Skeletal muscle satellite cell (primary cell): ENCODE measurements at regions not wholly inside any gene's neighbourhood (a gene's known extent, or its start where the extent isn't known, plus 50 kb on each side); places are given as distances from the start of the nearest gene placed in this dataset.
"Not testable (repeated sequence)": the region's sequence is repeated elsewhere in the genome, so short reads cannot be mapped to it uniquely, and the experiment has no call there.

Experiments
- H3K27me3 ChIP-seq: 2 replicates; pipeline ENCODE4 v1.7.0; 2013; ENCODE audit warnings: low read length; ENCODE audit not compliant: control insufficient read depth, insufficient read depth
- H3K36me3 ChIP-seq: 2 replicates; pipeline ENCODE4 v1.7.0; 2013; ENCODE audit warnings: mild to moderate bottlenecking, control low read depth, low read length; ENCODE audit not compliant: insufficient read depth
- H3K4me1 ChIP-seq: 2 replicates; pipeline ENCODE4 v1.7.0; 2013; ENCODE audit warnings: low read length; ENCODE audit not compliant: control insufficient read depth, insufficient read depth
- H3K4me2 ChIP-seq: 2 replicates; pipeline ENCODE4 v1.7.0; 2013; ENCODE audit warnings: mild to moderate bottlenecking, low read length
- H3K4me3 ChIP-seq: 2 replicates; pipeline ENCODE4 v1.7.0; 2013; ENCODE audit warnings: low read length
- H3K9ac ChIP-seq: 2 replicates; pipeline ENCODE4 v1.7.0; 2013; ENCODE audit warnings: mild to moderate bottlenecking, low read depth, low read length, moderate library complexity
- H3K9me3 ChIP-seq: replicated peaks from 2 replicates; pipeline ENCODE4 v1.7.0; 2013; ENCODE audit warnings: mild to moderate bottlenecking, control low read depth, low read length

DNA sequence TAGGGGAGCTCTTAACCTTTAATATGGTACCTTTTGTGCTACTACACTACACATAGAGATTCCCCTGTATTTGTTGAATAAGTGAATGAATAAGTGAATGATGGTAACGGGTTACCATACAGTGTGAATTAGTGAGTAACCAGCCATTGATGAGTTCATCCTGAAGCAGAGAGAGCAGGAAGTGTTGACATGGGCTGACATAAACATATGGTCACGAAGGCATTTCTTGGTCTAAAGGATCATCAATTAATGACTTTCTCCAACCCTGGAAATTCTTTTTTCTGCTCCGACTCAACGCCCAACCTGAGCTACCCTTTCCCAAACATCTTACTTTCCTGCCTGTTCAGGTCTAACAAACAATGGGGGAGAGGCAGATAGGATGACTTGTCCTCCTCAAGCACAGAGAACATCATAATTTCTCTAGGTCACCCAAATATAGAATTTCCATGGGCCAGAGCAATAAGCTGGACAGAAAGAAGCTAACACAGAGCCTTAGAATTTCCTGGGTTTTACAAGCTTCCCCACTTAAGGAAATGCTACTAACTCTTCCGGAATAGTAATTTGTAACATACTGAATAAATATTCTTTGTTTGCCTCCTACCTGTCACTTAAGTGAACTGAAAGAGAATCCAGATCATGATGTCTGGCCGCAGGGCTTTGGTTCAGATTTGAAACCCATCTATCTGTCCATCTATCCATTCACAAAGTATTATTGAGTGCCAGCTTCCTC, 114.7 kb upstream of the NGF start:
- H3K4me1 ChIP-seq, result peaks cover 10% of the 10 kb centered on the region
- H3K4me3 ChIP-seq, result no peak overlapping the region
- no peak overlapping the region for H3K4me2 ChIP-seq
- no peak overlapping the region for H3K9ac ChIP-seq
- H3K27me3 ChIP-seq, result no peaks in the 10 kb centered on the region
- no peaks in the 10 kb centered on the region for H3K9me3 ChIP-seq
- no peaks in the 10 kb centered on the region for H3K36me3 ChIP-seq

DNA sequence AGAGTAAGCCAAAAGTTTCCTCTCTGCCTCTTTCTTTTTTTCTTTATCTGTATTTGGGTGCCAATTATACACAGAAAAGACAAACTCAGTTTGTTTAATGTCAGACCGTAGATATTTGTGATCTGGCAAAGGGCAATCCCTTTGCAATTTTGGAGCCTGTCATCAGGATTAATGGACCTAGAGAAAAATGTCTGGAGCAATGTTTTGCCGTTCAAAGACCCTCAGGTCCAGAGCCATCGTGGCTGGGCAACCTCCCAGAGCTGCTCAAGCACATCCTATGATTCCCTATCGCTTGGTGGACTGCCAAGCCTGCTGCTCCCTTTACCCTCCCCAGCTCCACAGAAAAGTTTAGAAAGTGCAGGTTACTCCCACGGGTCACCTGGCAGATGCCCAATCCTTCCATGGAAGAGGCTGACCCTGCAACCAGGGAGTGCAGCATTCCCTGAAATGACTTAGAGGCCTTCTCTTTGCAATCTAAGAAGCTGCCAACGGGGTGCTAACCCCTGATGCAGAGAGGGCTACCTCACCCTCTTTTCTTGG, 112.5 kb upstream of the NGF start:
- no peaks in the 10 kb centered on the region for H3K9me3 ChIP-seq
- no peaks in the 10 kb centered on the region for H3K27me3 ChIP-seq
- no peak overlapping the region for H3K4me2 ChIP-seq
- no peak overlapping the region for H3K4me3 ChIP-seq
- H3K36me3 ChIP-seq, result no peaks in the 10 kb centered on the region
- no peaks in the 10 kb centered on the region for H3K4me1 ChIP-seq
- H3K9ac ChIP-seq, result no peak overlapping the region

DNA sequence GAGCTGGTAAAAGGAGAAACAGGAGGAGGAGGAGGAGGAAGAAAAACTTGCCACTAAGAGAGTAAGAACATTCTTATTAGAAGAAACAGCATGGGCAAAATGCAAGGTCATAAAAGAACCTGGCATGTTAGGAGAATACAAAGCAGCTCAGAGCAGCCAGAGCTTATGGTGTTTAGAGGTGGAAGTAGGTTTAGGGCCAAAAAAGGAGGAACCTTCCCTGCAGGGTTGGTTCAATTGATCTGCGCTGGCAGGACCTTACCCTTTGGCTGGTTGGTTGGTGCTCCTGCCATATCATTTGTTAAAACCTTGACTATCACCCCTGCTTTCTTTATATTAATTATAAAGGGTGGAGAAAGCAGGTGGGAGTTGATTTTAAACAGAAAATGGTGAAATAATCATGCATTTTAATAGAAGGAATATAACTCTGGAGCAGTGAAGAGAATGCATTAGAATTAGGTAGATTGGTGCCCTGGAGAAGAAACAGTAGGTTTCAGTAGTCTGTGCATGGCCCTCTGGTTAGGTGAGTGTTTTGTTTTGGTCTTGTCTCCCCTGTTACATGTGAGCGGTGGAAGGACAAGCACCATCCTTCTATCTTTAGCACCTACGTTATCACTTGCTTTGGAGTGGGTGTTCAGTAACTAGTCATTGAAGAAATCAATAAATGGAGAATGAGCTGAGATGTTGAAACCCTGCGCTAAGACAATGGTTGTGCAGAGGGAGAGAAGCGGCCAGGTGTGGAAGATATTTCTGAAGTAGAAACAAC, 110.4 kb upstream of the NGF start:
- Histone ChIP-seq H3K27me3 (no peaks in the 10 kb centered on the region), H3K4me1 (no peaks in the 10 kb centered on the region), H3K9me3 (no peaks in the 10 kb centered on the region), H3K4me3 (no peak overlapping the region), H3K9ac (no peak overlapping the region), H3K36me3 (no peaks in the 10 kb centered on the region), H3K4me2 (no peak overlapping the region)

DNA sequence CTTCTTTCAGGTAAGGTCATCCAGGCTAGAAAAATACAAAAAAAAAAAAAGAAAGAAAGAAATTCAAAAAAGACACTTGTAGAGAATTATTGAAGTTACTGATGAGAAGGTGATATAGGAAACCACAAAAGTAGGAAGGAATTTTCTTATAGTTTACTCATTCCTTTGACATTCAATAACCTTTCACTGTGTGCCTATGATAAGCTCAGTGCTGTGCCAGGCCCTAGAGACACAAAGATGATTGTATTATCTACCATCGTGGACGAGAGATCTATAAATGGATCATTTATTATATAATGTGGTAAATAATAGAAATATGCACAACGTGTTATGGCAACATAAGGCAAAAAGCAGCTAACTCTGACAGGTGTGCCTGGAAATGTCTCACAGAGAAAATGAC, 109.6 kb upstream of the NGF start:
- H3K27me3 ChIP-seq, result no peaks in the 10 kb centered on the region
- no peak overlapping the region for H3K4me3 ChIP-seq
- H3K36me3 ChIP-seq, result no peaks in the 10 kb centered on the region
- H3K9ac ChIP-seq, result no peak overlapping the region
- H3K9me3 ChIP-seq, result no peaks in the 10 kb centered on the region
- no peaks in the 10 kb centered on the region for H3K4me1 ChIP-seq
- H3K4me2 ChIP-seq, result no peak overlapping the region

DNA sequence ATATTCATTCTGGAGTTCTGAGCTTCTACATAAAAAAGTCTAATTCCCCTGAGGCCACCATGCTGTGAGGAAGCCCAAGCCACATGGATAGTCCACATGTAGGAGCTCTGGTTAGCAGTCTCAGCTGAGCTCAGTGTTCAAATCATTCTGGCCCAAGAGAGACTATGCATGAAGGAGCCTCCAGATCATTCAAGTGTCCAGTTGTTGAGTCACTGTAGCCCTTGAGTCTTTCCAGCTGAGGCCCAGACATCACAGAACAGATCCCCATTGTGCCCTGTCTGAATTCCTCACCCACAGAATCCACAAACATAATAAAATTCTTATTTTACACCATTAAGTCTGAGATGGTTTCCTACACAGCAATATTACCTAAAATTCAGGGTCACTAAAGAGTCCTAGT, 107.0 kb upstream of the NGF start:
- Histone ChIP-seq H3K4me1 (no peaks in the 10 kb centered on the region), H3K4me2 (no peak overlapping the region), H3K4me3 (no peak overlapping the region), H3K27me3 (no peaks in the 10 kb centered on the region), H3K9me3 (no peaks in the 10 kb centered on the region), H3K36me3 (no peaks in the 10 kb centered on the region), H3K9ac (no peak overlapping the region)

DNA sequence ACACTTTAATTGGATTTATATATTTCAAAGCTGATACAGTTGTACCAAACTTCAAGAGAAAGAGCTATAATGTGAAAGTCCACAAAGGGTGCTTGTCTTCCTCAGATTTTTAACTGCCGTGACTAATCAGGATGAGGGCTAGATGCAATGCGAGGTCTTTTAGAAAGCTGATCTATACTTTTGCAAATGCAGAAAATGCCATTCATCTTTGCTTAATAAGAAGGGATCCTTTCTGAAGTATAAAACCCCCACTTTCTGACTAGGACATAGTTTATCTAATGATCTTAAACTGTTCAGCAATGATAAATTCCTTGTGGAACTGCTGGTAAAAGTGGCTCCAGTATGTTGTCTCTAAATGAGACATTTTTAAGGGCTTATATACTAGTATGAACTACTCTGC, 102.7 kb upstream of the NGF start:
- no peaks in the 10 kb centered on the region for H3K9me3 ChIP-seq
- H3K9ac ChIP-seq, result no peak overlapping the region
- no peaks in the 10 kb centered on the region for H3K36me3 ChIP-seq
- H3K27me3 ChIP-seq, result no peaks in the 10 kb centered on the region
- H3K4me2 ChIP-seq, result no peak overlapping the region
- H3K4me1 ChIP-seq, result no peaks in the 10 kb centered on the region
- no peak overlapping the region for H3K4me3 ChIP-seq

DNA sequence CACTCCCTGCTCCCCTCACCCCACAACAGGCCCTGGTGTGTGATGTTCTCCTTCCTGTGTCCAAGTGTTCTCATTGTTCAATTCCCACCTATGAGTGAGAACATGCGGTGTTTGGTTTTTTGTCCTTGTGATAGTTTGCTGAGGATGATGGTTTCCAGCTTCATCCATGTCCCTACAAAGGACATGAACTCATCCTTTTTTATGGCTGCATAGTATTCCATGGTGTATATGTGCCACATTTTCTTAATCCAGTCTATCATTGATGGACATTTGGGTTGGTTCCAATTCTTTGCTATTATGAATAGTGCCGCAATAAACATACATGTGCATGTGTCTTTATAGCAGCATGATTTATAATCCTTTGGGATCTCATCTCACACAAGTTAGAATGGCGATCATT, 101.5 kb upstream of the NGF start:
- not testable (repeated sequence) for H3K9me3 ChIP-seq, H3K27me3 ChIP-seq, H3K36me3 ChIP-seq, H3K4me1 ChIP-seq, H3K4me2 ChIP-seq, H3K9ac ChIP-seq, H3K4me3 ChIP-seq

DNA sequence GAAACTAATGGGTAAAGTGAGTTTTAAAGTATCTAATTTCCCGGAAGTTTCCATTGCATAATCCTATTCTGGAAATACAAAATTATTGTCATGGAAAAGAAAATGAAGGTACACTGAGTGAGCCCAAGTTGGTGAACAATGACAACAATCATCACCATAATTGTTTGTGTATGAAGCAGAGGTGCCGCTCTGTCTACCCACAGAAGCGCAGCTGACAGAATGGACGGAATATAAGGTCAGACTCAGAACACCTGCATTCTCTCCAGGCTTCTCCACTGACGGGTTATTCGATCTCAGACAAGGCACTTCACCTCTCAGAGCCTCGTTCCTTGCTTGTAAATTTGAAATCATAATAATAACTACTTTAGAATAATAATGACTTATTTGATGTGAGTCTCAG, 99.1 kb upstream of the NGF start:
- Histone ChIP-seq H3K4me1 (peaks cover 2% of the 10 kb centered on the region), H3K27me3 (no peaks in the 10 kb centered on the region), H3K4me2 (no peak overlapping the region), H3K36me3 (no peaks in the 10 kb centered on the region), H3K9me3 (no peaks in the 10 kb centered on the region), H3K4me3 (no peak overlapping the region), H3K9ac (no peak overlapping the region)

DNA sequence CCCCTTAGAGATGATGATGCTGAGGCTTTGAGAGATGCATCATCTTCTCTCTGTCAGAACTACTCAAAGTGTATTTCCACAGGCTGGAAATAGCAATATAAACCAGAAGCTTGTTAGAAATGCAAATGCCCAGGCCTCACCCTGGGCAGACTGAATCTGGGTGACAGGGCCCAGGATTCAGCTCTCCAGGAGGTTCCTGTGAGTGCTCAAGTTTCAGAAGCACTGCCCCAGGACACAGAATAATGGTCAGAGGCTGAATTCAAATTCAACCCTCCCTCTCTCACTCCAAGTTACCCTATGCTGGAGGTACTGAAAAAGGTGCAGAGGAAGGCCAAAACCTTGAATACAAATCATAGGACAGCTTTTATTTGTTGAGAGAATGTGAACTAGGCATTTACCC, 98.5 kb upstream of the NGF start:
- no peak overlapping the region for H3K4me3 ChIP-seq
- no peaks in the 10 kb centered on the region for H3K27me3 ChIP-seq
- H3K4me2 ChIP-seq, result no peak overlapping the region
- H3K36me3 ChIP-seq, result no peaks in the 10 kb centered on the region
- H3K9ac ChIP-seq, result no peak overlapping the region
- no peaks in the 10 kb centered on the region for H3K9me3 ChIP-seq
- peaks cover 6% of the 10 kb centered on the region for H3K4me1 ChIP-seq

DNA sequence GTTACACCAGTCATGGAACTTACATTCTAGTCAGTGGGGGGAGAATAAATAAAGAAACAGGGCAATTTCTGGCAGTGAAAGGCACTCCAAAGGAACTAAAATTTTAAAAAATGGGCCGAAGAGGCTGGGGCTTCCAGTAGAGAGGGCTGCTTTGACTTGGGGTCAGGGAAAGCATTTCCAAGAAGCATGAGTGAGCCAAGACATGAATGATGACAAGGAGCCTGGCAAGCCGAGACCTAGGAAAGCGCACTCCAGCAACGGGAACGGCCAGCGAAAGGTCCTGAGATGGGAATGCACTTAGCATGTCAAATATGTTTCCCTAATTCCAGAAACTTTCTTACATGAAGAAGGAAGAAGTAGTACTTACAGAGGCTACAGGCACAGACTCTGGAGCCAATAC, 95.4 kb upstream of the NGF start:
- no peaks in the 10 kb centered on the region for H3K36me3 ChIP-seq
- H3K9ac ChIP-seq, result no peak overlapping the region
- no peak overlapping the region for H3K4me2 ChIP-seq
- H3K4me3 ChIP-seq, result no peak overlapping the region
- H3K27me3 ChIP-seq, result no peaks in the 10 kb centered on the region
- H3K4me1 ChIP-seq, result peaks cover 33% of the 10 kb centered on the region
- no peaks in the 10 kb centered on the region for H3K9me3 ChIP-seq

DNA sequence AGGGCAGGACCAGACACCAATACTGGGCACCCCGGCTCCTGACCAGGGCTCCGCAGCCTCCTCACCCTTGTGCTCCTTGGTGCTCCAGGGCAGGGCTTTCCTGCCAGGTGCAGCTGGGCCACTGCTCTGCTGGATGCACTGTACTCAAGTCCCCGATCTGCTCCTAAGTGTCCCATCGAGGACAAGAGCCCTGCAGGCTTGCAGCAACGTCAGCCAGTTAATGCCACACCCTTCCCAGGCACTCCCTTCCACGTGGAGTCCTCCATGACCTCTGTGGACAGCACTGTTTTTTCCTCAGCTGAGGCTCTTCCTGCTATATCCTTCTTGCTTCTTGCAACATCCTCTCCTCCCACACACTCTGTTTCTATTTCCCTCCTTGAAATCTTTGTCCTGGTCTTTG, 94.0 kb upstream of the NGF start:
- Histone ChIP-seq H3K36me3 (no peaks in the 10 kb centered on the region), H3K4me3 (no peak overlapping the region), H3K9ac (no peak overlapping the region), H3K4me2 (no peak overlapping the region), H3K9me3 (no peaks in the 10 kb centered on the region), H3K4me1 (peaks cover 37% of the 10 kb centered on the region), H3K27me3 (no peaks in the 10 kb centered on the region)
